ENCODE measurements at regions not wholly inside any gene's neighbourhood (a gene's known extent, or its start where the extent isn't known, plus 50 kb on each side); places are given as distances from the start of the nearest gene placed in this dataset.

GRCh38 chr2:234853729-234854128 lies 98.1 kb upstream of the SH3BP4 start (continued):
- TF ChIP-seq, protein P1, sequence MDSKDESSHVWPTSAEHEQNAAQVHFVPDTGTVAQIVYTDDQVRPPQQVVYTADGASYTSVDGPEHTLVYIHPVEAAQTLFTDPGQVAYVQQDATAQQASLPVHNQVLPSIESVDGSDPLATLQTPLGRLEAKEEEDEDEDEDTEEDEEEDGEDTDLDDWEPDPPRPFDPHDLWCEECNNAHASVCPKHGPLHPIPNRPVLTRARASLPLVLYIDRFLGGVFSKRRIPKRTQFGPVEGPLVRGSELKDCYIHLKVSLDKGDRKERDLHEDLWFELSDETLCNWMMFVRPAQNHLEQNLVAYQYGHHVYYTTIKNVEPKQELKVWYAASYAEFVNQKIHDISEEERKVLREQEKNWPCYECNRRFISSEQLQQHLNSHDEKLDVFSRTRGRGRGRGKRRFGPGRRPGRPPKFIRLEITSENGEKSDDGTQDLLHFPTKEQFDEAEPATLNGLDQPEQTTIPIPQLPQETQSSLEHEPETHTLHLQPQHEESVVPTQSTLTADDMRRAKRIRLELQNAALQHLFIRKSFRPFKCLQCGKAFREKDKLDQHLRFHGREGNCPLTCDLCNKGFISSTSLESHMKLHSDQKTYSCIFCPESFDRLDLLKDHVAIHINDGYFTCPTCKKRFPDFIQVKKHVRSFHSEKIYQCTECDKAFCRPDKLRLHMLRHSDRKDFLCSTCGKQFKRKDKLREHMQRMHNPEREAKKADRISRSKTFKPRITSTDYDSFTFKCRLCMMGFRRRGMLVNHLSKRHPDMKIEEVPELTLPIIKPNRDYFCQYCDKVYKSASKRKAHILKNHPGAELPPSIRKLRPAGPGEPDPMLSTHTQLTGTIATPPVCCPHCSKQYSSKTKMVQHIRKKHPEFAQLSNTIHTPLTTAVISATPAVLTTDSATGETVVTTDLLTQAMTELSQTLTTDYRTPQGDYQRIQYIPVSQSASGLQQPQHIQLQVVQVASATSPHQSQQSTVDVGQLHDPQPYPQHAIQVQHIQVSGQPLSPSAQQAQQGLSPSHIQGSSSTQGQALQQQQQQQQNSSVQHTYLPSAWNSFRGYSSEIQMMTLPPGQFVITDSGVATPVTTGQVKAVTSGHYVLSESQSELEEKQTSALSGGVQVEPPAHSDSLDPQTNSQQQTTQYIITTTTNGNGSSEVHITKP (tag by site-specific recombination; IDR thresholded peaks at IDR 0.05): no peak

DNA sequence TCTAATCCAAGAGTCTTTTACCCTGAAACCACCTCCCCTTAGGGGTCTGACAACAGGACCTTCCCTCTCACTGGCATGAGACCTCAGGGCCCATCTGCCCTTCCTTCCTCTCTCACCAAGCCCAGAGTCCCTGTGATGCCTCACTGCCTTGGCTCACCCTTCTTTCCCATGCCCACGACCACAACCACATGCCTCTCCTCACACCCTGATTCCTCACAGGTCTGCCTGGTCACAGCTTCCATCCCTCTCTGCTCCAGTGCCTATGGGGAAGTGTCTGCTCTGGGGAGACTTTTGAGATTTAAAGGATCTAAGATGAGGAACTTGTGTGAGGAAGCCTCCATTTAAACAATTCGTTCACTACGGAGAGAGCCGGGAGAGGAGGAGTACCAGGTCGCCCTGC lies 98.9 kb upstream of the SH3BP4 start:
- POLR2A ChIA-PET: no interaction called here
- H3K27ac ChIP-seq (ENCODE audit: extremely low read depth, low read depth, low read length): no peak overlapping the region
- H3K4me1 ChIP-seq (ENCODE audit: control insufficient read depth, insufficient read depth, low read length): peaks cover 4% of the 10 kb centered on the region; the same call in 1 of the 2 replicates
- no peak overlapping the region for H3K4me3 ChIP-seq (ENCODE audit: low read depth, low read length)
- CTCF ChIA-PET: interaction anchor here (1.7 kb wide), 1 partner anchor 28 kb away, joined by 10 read pairs; no protein-coding TSS in a partner anchor
- H3K9me3 ChIP-seq (ENCODE audit: control insufficient read depth, insufficient read depth, low read depth, low read length): no peaks in the 10 kb centered on the region
- TF ChIP-seq, protein P1 (tag by site-specific recombination; IDR thresholded peaks at IDR 0.05): no peak
- TF ChIP-seq ZNF214 (tag by site-specific recombination; IDR thresholded peaks at IDR 0.05; ENCODE audit: borderline replicate concordance) (no peak), ZNF112 (tag by site-specific recombination; IDR thresholded peaks at IDR 0.05) (no peak)
- no peaks in the 10 kb centered on the region for H3K36me3 ChIP-seq (ENCODE audit: control insufficient read depth in 2 of 2, insufficient read depth in 1 of 2, low read length in 2 of 2)

DNA sequence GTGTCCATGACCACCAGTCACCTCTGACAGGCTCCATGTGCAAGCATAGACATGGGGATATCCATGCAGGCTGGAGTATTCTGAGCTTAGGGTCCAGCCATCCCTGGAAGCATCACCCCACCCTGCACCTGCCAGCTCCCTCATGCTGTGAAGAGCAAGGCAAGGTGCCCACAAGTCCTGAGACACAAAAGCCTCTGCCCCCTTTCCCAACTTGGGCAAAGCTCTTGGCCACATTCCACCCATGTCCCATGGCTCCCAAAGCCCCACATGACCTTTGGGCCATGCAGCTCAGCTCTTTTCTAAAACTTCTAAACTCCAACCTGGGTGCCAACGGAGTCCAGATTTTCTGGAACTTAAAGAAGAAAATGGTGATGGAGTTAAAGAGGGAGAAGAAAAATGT lies 99.8 kb upstream of the SH3BP4 start:
- ChIA-PET POLR2A (interaction anchor here (1.1 kb wide), 1 partner anchor 28 kb away, joined by 3 read pairs; no protein-coding TSS in a partner anchor), CTCF (interaction anchor here (1.0 to 1.7 kb wide), 2 partner anchors 11 to 29 kb away, joined by 3 to 10 read pairs; no protein-coding TSS in a partner anchor)
- TF ChIP-seq ZNF248 (tag by site-specific recombination; IDR thresholded peaks at IDR 0.05): no peak
- no peak for TF ChIP-seq ZNF335 (tag by site-specific recombination; conservative IDR thresholded peaks at IDR 0.05)
- no peak for TF ChIP-seq ZXDB (tag by site-specific recombination; IDR thresholded peaks at IDR 0.05)
- TF ChIP-seq ZNF394 (tag by site-specific recombination; IDR thresholded peaks at IDR 0.05; ENCODE audit: borderline replicate concordance): no peak
- Histone ChIP-seq H3K4me3 (ENCODE audit: low read depth, low read length) (no peak overlapping the region), H3K9me3 (ENCODE audit: control insufficient read depth, insufficient read depth, low read depth, low read length) (no peaks in the 10 kb centered on the region), H3K36me3 (ENCODE audit: control insufficient read depth in 2 of 2, insufficient read depth in 1 of 2, low read length in 2 of 2) (no peaks in the 10 kb centered on the region), H3K27ac (ENCODE audit: extremely low read depth, low read depth, low read length) (no peak overlapping the region), H3K4me1 (ENCODE audit: control insufficient read depth, insufficient read depth, low read length) (peaks cover 4% of the 10 kb centered on the region; the same call in 1 of the 2 replicates)

DNA sequence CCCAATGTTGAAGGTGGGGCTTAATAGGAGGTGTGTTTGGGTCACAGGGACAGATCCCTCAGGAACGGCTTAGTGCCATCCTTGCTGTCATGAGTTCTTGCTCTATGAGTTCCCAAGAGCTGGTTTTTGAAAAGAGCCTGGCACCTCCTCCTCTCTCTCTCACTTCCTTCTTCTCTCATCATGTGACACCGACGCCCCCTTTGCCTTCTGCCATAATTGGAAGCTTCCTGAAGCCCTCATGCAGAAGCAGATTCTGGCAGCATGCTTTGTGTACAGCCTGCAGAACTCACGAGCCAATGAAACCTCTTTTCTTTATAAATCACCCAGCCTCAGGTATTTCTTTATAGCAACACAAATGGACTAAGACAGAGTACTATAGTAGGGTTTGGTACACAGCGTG lies 100.4 kb upstream of the SH3BP4 start:
- Histone ChIP-seq H3K27ac (ENCODE audit: extremely low read depth, low read depth, low read length) (no peak overlapping the region), H3K4me3 (ENCODE audit: low read depth, low read length) (no peak overlapping the region), H3K36me3 (ENCODE audit: control insufficient read depth in 2 of 2, insufficient read depth in 1 of 2, low read length in 2 of 2) (no peaks in the 10 kb centered on the region), H3K9me3 (ENCODE audit: control insufficient read depth, insufficient read depth, low read depth, low read length) (no peaks in the 10 kb centered on the region), H3K4me1 (ENCODE audit: control insufficient read depth, insufficient read depth, low read length) (peaks cover 4% of the 10 kb centered on the region; the same call in 1 of the 2 replicates)
- ChIA-PET POLR2A (interaction anchor here (1.1 kb wide), 1 partner anchor 29 kb away, joined by 3 read pairs; no protein-coding TSS in a partner anchor), CTCF (interaction anchor here (1.0 to 1.7 kb wide), 3 partner anchors 10 to 34 kb away, joined by 3 to 10 read pairs (median 3); no protein-coding TSS in a partner anchor)
- TF ChIP-seq ZNF155 (tag by site-specific recombination; IDR thresholded peaks at IDR 0.05) (no peak), SCRT1 (tag by site-specific recombination; IDR thresholded peaks at IDR 0.05; ENCODE audit: borderline replicate concordance) (no peak), ZNF292 (tag by site-specific recombination; IDR thresholded peaks at IDR 0.05; ENCODE audit: borderline replicate concordance, low read depth) (no peak), ZFP69B (tag by site-specific recombination; IDR thresholded peaks at IDR 0.05) (no peak), ZNF585B (tag by site-specific recombination; IDR thresholded peaks at IDR 0.05) (no peak), SP3 (tag by site-specific recombination; IDR thresholded peaks at IDR 0.05) (no peak), TSHZ1 (tag by site-specific recombination; IDR thresholded peaks at IDR 0.05; ENCODE audit: borderline replicate concordance) (no peak)
- TF ChIP-seq, protein P2, sequence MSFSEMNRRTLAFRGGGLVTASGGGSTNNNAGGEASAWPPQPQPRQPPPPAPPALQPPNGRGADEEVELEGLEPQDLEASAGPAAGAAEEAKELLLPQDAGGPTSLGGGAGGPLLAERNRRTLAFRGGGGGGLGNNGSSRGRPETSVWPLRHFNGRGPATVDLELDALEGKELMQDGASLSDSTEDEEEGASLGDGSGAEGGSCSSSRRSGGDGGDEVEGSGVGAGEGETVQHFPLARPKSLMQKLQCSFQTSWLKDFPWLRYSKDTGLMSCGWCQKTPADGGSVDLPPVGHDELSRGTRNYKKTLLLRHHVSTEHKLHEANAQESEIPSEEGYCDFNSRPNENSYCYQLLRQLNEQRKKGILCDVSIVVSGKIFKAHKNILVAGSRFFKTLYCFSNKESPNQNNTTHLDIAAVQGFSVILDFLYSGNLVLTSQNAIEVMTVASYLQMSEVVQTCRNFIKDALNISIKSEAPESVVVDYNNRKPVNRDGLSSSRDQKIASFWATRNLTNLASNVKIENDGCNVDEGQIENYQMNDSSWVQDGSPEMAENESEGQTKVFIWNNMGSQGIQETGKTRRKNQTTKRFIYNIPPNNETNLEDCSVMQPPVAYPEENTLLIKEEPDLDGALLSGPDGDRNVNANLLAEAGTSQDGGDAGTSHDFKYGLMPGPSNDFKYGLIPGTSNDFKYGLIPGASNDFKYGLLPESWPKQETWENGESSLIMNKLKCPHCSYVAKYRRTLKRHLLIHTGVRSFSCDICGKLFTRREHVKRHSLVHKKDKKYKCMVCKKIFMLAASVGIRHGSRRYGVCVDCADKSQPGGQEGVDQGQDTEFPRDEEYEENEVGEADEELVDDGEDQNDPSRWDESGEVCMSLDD (tag by site-specific recombination; IDR thresholded peaks at IDR 0.05): no peak

Data from HEK293 (cell line).